ENCODE measurements at regions not wholly inside any gene's neighbourhood (a gene's known extent, or its start where the extent isn't known, plus 50 kb on each side); places are given as distances from the start of the nearest gene placed in this dataset.
"Not testable (repeated sequence)": the region's sequence is repeated elsewhere in the genome, so short reads cannot be mapped to it uniquely, and the experiment has no call there.

- DNase-seq = no peak
Observed at GRCh38 chr9:15372455-15372854, 50.2 kb upstream of the SNAPC3 start.

GRCh38 chr9:15371448-15371845, 51.2 kb upstream of the SNAPC3 start:
- DNase-seq = no peak

GRCh38 chr9:15370466-15371447, 51.9 kb upstream of the SNAPC3 start:
- DNase-seq = no peak

GRCh38 chr9:15369871-15370270, 52.8 kb upstream of the SNAPC3 start:
- DNase-seq = no peak

- DNase-seq = no peak
Observed at GRCh38 chr9:15369238-15369637, 53.4 kb upstream of the SNAPC3 start.

GRCh38 chr9:15364975-15365553, 57.6 kb upstream of the SNAPC3 start:
- DNase-seq = not testable (repeated sequence)

- no peak for DNase-seq
Observed at GRCh38 chr9:15361737-15362136, 54.7 kb upstream of the TTC39B start.

- peak; percentile 24 for DNase-seq
Observed at GRCh38 chr9:15357050-15357653, 50.1 kb upstream of the TTC39B start.

Data from effector CD4-positive, alpha-beta T cell (primary cell).